Transverse colon (tissue), 4 donors: ENCODE measurements at regions not wholly inside any gene's neighbourhood (a gene's known extent, or its start where the extent isn't known, plus 50 kb on each side); places are given as distances from the start of the nearest gene placed in this dataset.

Experiments used
- CTCF ChIP-seq, 5 experiments: fragments of 200-600 bp in 3 of 5; fragments of 450-650 bp in 2 of 5; sonication (generic) in 3 of 5; IDR thresholded peaks; 1 replicate in 2 of 5; 2 replicates in 3 of 5; pipeline ENCODE4 v1.5.1; 2016 to 2017; ENCODE audit warnings: antibody characterized with exemption in 5 of 5, inconsistent platforms in 3 of 5, mild to moderate bottlenecking in 2 of 5, moderate library complexity in 1 of 5
- POLR2AphosphoS5 ChIP-seq, 3 donors: sonication (generic); formaldehyde crosslinking; IDR thresholded peaks; one replicate each; pipeline ENCODE4 v1.6.1; 2016; ENCODE audit warnings: antibody characterized with exemption in 3 of 3

GRCh38 chr3:31440878-31441277 is 91.8 kb upstream of the STT3B start:
- TF ChIP-seq CTCF (IDR thresholded peaks at IDR 0.05), result no peak
- TF ChIP-seq POLR2AphosphoS5 (IDR thresholded peaks at IDR 0.05), result no peak
